ENCODE measurements at regions not wholly inside any gene's neighbourhood (a gene's known extent, or its start where the extent isn't known, plus 50 kb on each side); places are given as distances from the start of the nearest gene placed in this dataset.

- CTCF ChIA-PET (ENCODE audit: partially characterized antibody) = no interaction called here
- no peak for TF ChIP-seq RXRA (IDR thresholded peaks at IDR 0.05; ENCODE audit: insufficient read depth, low read depth, low read length)
- peak; percentile 34 for TF ChIP-seq NANOG (IDR thresholded peaks at IDR 0.05; ENCODE audit: insufficient read depth, low read depth, low read length, poor library complexity, severe bottlenecking)
- WGBS, 2 experiments (ENCODE audit: extremely low coverage in 1 of 2, insufficient coverage in 1 of 2, insufficient read length in 1 of 2, insufficient replicate concordance in 2 of 2, low coverage in 1 of 2, low lambda C conversion rate in 2 of 2, missing lambda C conversion rate in 1 of 2) = 77% methylated on average over 1 of the region's 1 CpG; no CpG with 5 or more reads in 1 of the 2 experiments
These were observed 115.0 kb downstream of the ADAM29 start for GRCh38 chr4:175033162-175033561.

More at GRCh38 chr4:175033162-175033561, 115.0 kb downstream of the ADAM29 start:
- Histone ChIP-seq H3K79me1 (ENCODE audit: low read depth, low read length) (no peaks in the 10 kb centered on the region), H3K79me2 (ENCODE audit: control insufficient read depth in 1 of 2, insufficient read depth in 2 of 2, low read length in 2 of 2) (no peaks in the 10 kb centered on the region), H2BK120ac (replicated peaks; ENCODE audit: low read depth, low read length) (peak overlapping the region; percentile 68), H3K9me3 (ENCODE audit: insufficient read depth in 2 of 2, low read depth in 1 of 2, low read length in 1 of 2) (peaks cover 3 to 7% of the 10 kb centered on the region in 2 experiments), H2AK5ac (ENCODE audit: low read depth, low read length) (peak overlapping the region; percentile 59; the same call in 1 of the 2 replicates), H4K20me1 (replicated peaks in 1 of 2; ENCODE audit: control insufficient read depth in 1 of 2, insufficient read depth in 2 of 2, low read length in 2 of 2) (no peaks in the 10 kb centered on the region), H4K5ac (ENCODE audit: insufficient read length, low read depth, low read length) (peak overlapping the region; percentile 62), H3K4ac (replicated peaks; ENCODE audit: insufficient read length, low read depth, low read length) (no peak overlapping the region), H3K56ac (replicated peaks; ENCODE audit: insufficient read length, low read depth, low read length) (peak overlapping the region; percentile 49), H3K23me2 (ENCODE audit: low read depth, low read length) (no peaks in the 10 kb centered on the region), H3K4me3 (ENCODE audit: extremely low read depth in 1 of 4, insufficient read depth in 2 of 4, low read depth in 3 of 4, low read length in 4 of 4) (peak overlapping the region in 1 of 4 experiments; percentile 37; a peak in 1 of 8 replicates), H2BK20ac (ENCODE audit: low read length) (no peak overlapping the region; the same call in 1 of the 2 replicates), H3K9ac (replicated peaks in 1 of 4; ENCODE audit: extremely low read depth in 1 of 4, low read depth in 3 of 4, low read length in 3 of 4) (no peak overlapping the region; a peak in 1 of 7 replicates), H3K4me1 (replicated peaks in 1 of 4; ENCODE audit: control insufficient read depth in 3 of 4, insufficient read depth in 4 of 4, low read length in 3 of 4) (peaks cover 5 to 12% (median 8%) of the 10 kb centered on the region in 4 experiments; a peak in 6 of 7 replicates), H3K18ac (ENCODE audit: extremely low read depth, low read length) (peak overlapping the region; percentile 11; the same call in 1 of the 2 replicates), H3K14ac (ENCODE audit: insufficient read length) (no peak overlapping the region), H2BK15ac (ENCODE audit: low read length) (no peak overlapping the region), H2BK12ac (ENCODE audit: low read depth, low read length) (peak overlapping the region; percentile 77; the same call in 1 of the 2 replicates), H4K8ac (ENCODE audit: extremely low read depth, insufficient read depth, low read length) (no peak overlapping the region), H2AFZ (ENCODE audit: low read length) (no peak overlapping the region), H3K27ac (ENCODE audit: low read depth, low read length) (peak overlapping the region; percentile 37; the same call in 1 of the 2 replicates), H3K27me3 (replicated peaks in 1 of 4; ENCODE audit: control insufficient read depth in 3 of 4, extremely low read depth in 1 of 4, insufficient read depth in 3 of 4, low read length in 3 of 4) (no peaks in the 10 kb centered on the region), H3K23ac (ENCODE audit: insufficient read length) (no peak overlapping the region), H4K91ac (replicated peaks; ENCODE audit: insufficient read length, low read length) (peak overlapping the region; percentile 15), H2BK5ac (ENCODE audit: low read depth, low read length) (peak overlapping the region; percentile 45; the same call in 1 of the 2 replicates), H3K36me3 (ENCODE audit: control insufficient read depth in 2 of 4, insufficient read depth in 4 of 4, low read length in 3 of 4) (peaks cover 0 to 13% (median 0%) of the 10 kb centered on the region in 4 experiments; a peak in 1 of 8 replicates), H3K4me2 (ENCODE audit: insufficient read depth in 1 of 2, low read depth in 2 of 2, low read length in 2 of 2) (peak overlapping the region in 1 of 2 experiments; percentile 47; a peak in 1 of 4 replicates)
- FAIRE-seq (no peak), DNase-seq (ENCODE audit: low read depth in 1 of 2, low spot score in 2 of 2) (no peak)
- POLR2A ChIA-PET (ENCODE audit: partially characterized antibody) = no interaction called here

All from H1 (cell line).